H1 (cell line): ENCODE measurements at regions not wholly inside any gene's neighbourhood (a gene's known extent, or its start where the extent isn't known, plus 50 kb on each side); places are given as distances from the start of the nearest gene placed in this dataset.

Experiments
- CTCF ChIA-PET: fragments of 300-600 bp; sonication (Branson Sonifier 250); formaldehyde crosslinking; loops from one replicate; lab custom pipeline; 2021; ENCODE audit not compliant: partially characterized antibody; lab: Charles Lee
- POLR2A ChIA-PET: fragments of 300-600 bp; sonication (Branson Sonifier 250); formaldehyde crosslinking; loops from one replicate; lab custom pipeline; 2021; ENCODE audit warnings: inconsistent platforms; ENCODE audit not compliant: partially characterized antibody; lab: Charles Lee
- DNase-seq, 2 experiments: peaks; one replicate each; pipeline versions ENCODE4 v3.0.0 to v3.0.0-alpha.2; 2010 to 2022; ENCODE audit warnings: low spot score in 2 of 2, low read depth in 1 of 2, mixed read lengths in 1 of 2
- FAIRE-seq: peaks from 2 replicates; lab custom pipeline; 2011; peaks lifted over from hg19 to GRCh38; lab: Jason Lieb, UNC
- H2AFZ ChIP-seq: 2 replicates; pipeline ENCODE4 v1.8.1; 2012; ENCODE audit warnings: low read length, inconsistent platforms
- H2AK5ac ChIP-seq: 2 replicates; pipeline ENCODE4 v1.6.1; 2013; ENCODE audit warnings: low read depth, low read length
- H2BK120ac ChIP-seq: replicated peaks from 2 replicates; pipeline ENCODE3; 2013; ENCODE audit warnings: low read depth, low read length, inconsistent platforms
- H2BK12ac ChIP-seq: 2 replicates; pipeline ENCODE4 v1.6.1; 2013; ENCODE audit warnings: low read depth, low read length
- H2BK15ac ChIP-seq: 2 replicates; pipeline ENCODE4 v1.6.1; 2013; ENCODE audit warnings: low read length
- H2BK20ac ChIP-seq: 2 replicates; pipeline ENCODE4 v1.6.1; 2013; ENCODE audit warnings: low read length
- H2BK5ac ChIP-seq: 2 replicates; pipeline ENCODE4 v1.6.1; 2013; ENCODE audit warnings: low read depth, low read length
- H3K14ac ChIP-seq: 2 replicates; pipeline ENCODE4 v1.6.1; 2013; ENCODE audit warnings: inconsistent platforms; ENCODE audit not compliant: insufficient read length
- H3K18ac ChIP-seq: 2 replicates; pipeline ENCODE4 v1.6.1; 2013; ENCODE audit warnings: low read length; ENCODE audit errors: extremely low read depth
- H3K23ac ChIP-seq: 2 replicates; pipeline ENCODE4 v1.6.1; 2013; ENCODE audit warnings: inconsistent platforms; ENCODE audit not compliant: insufficient read length
- H3K23me2 ChIP-seq: 2 replicates; pipeline ENCODE4 v1.6.1; 2013; ENCODE audit warnings: low read depth, low read length
- H3K27ac ChIP-seq: 2 replicates; pipeline ENCODE4 v1.6.1; 2011; ENCODE audit warnings: low read depth, low read length, inconsistent platforms
- H3K27me3 ChIP-seq, 4 experiments: replicated peaks in 1 of 4; 1 replicate in 1 of 4; 2 replicates in 3 of 4; pipeline versions ENCODE4 v1.6.1 to v1.8.1; 2011 to 2013; ENCODE audit warnings: low read length in 3 of 4, mild to moderate bottlenecking in 3 of 4, inconsistent platforms in 2 of 4, mixed read lengths in 2 of 4, moderate library complexity in 1 of 4; ENCODE audit not compliant: control insufficient read depth in 3 of 4, insufficient read depth in 3 of 4; ENCODE audit errors: extremely low read depth in 1 of 4
- H3K36me3 ChIP-seq, 4 experiments: 2 replicates each; pipeline versions ENCODE4 v1.6.1 to v1.8.1; 2011 to 2013; ENCODE audit warnings: mild to moderate bottlenecking in 4 of 4, low read length in 3 of 4, moderate library complexity in 2 of 4, control low read depth in 1 of 4, inconsistent platforms in 1 of 4; ENCODE audit not compliant: insufficient read depth in 4 of 4, control insufficient read depth in 2 of 4
- H3K4ac ChIP-seq: replicated peaks from 2 replicates; pipeline ENCODE3; 2013; ENCODE audit warnings: low read length, low read depth, mixed read lengths, inconsistent platforms; ENCODE audit not compliant: insufficient read length
- H3K4me1 ChIP-seq, 4 experiments: replicated peaks in 1 of 4; 1 replicate in 1 of 4; 2 replicates in 3 of 4; pipeline versions ENCODE4 v1.6.1 to v1.8.1; 2011 to 2013; ENCODE audit warnings: low read length in 3 of 4, inconsistent platforms in 2 of 4, mixed read lengths in 1 of 4; ENCODE audit not compliant: insufficient read depth in 4 of 4, control insufficient read depth in 3 of 4
- H3K4me2 ChIP-seq, 2 experiments: 2 replicates each; pipeline versions ENCODE4 v1.6.1 to v1.8.1; 2011 to 2013; ENCODE audit warnings: low read depth in 2 of 2, low read length in 2 of 2, control low read depth in 1 of 2, inconsistent platforms in 1 of 2, mild to moderate bottlenecking in 1 of 2; ENCODE audit not compliant: insufficient read depth in 1 of 2
- H3K4me3 ChIP-seq, 4 experiments: fragments of 200-600, 300-600 bp in 1 of 4; sonication (generic), shearing (Covaris generic), sonication (Bioruptor Twin) in 1 of 4; 2 replicates each; pipeline versions ENCODE4 v1.5.1 to v1.8.1; 2011 to 2016; ENCODE audit warnings: low read length in 4 of 4, low read depth in 3 of 4, control low read depth in 2 of 4, inconsistent platforms in 2 of 4, mild to moderate bottlenecking in 2 of 4, mixed read lengths in 1 of 4, moderate library complexity in 1 of 4; ENCODE audit not compliant: insufficient read depth in 2 of 4; ENCODE audit errors: extremely low read depth in 1 of 4
- H3K56ac ChIP-seq: replicated peaks from 2 replicates; pipeline ENCODE3; 2013; ENCODE audit warnings: low read depth, mild to moderate bottlenecking, mixed read lengths, low read length, inconsistent platforms; ENCODE audit not compliant: insufficient read length
- H3K79me1 ChIP-seq: 2 replicates; pipeline ENCODE4 v1.6.1; 2013; ENCODE audit warnings: low read depth, low read length, control low read depth
- H3K79me2 ChIP-seq, 2 experiments: 2 replicates each; pipeline versions ENCODE4 v1.6.1 to v1.8.1; 2012 to 2013; ENCODE audit warnings: low read length in 2 of 2, mild to moderate bottlenecking in 2 of 2, inconsistent platforms in 1 of 2; ENCODE audit not compliant: insufficient read depth in 2 of 2, control insufficient read depth in 1 of 2
- H3K9ac ChIP-seq, 4 experiments: replicated peaks in 1 of 4; 1 replicate in 1 of 4; 2 replicates in 3 of 4; pipeline versions ENCODE4 v1.6.1 to v1.8.1; 2011 to 2013; ENCODE audit warnings: low read depth in 3 of 4, low read length in 3 of 4, control low read depth in 2 of 4, mild to moderate bottlenecking in 2 of 4, moderate library complexity in 2 of 4, inconsistent platforms in 1 of 4; ENCODE audit errors: extremely low read depth in 1 of 4
- H3K9me3 ChIP-seq, 2 experiments: 2 replicates each; pipeline versions ENCODE4 v1.6.1 to v1.8.1; 2012 to 2013; ENCODE audit warnings: mild to moderate bottlenecking in 2 of 2, moderate library complexity in 2 of 2, control low read depth in 1 of 2, inconsistent platforms in 1 of 2, low read depth in 1 of 2, low read length in 1 of 2, mixed read lengths in 1 of 2; ENCODE audit not compliant: insufficient read depth in 2 of 2
- H4K20me1 ChIP-seq, 2 experiments: replicated peaks in 1 of 2; 2 replicates each; pipeline versions ENCODE3 to v1.8.1; 2011 to 2013; ENCODE audit warnings: inconsistent platforms in 2 of 2, low read length in 2 of 2, mild to moderate bottlenecking in 1 of 2; ENCODE audit not compliant: insufficient read depth in 2 of 2, control insufficient read depth in 1 of 2
- H4K5ac ChIP-seq: 2 replicates; pipeline ENCODE4 v1.6.1; 2013; ENCODE audit warnings: low read length, low read depth, mixed read lengths, inconsistent platforms; ENCODE audit not compliant: insufficient read length
- H4K8ac ChIP-seq: 2 replicates; pipeline ENCODE4 v1.8.0; 2013; ENCODE audit warnings: mild to moderate bottlenecking, moderate library complexity, low read length, inconsistent platforms; ENCODE audit not compliant: insufficient read depth; ENCODE audit errors: extremely low read depth
- H4K91ac ChIP-seq: replicated peaks from 2 replicates; pipeline ENCODE3; 2013; ENCODE audit warnings: low read length, mixed read lengths, inconsistent platforms; ENCODE audit not compliant: insufficient read length
- CEBPB ChIP-seq: IDR thresholded peaks from 2 replicates; pipeline ENCODE4 v1.6.1; 2012; ENCODE audit warnings: low read depth, low read length
- CREB1 ChIP-seq: IDR thresholded peaks from 2 replicates; pipeline ENCODE4 v1.6.1; 2012; ENCODE audit warnings: inconsistent platforms
- WGBS, 2 experiments: shearing (Covaris generic) in 1 of 2; methylation state at CpG; one replicate each; pipeline versions ENCODE4 v1.1.6 to v1.1.7; 2013 to 2015; ENCODE audit warnings: low lambda C conversion rate in 2 of 2, mixed read lengths in 2 of 2, inconsistent platforms in 1 of 2, low coverage in 1 of 2, missing lambda C conversion rate in 1 of 2; ENCODE audit not compliant: insufficient replicate concordance in 2 of 2, insufficient coverage in 1 of 2, insufficient read length in 1 of 2; ENCODE audit errors: extremely low coverage in 1 of 2, missing lambda C conversion rate in 1 of 2; 5-methylcytosine and 5-hydroxymethylcytosine counted together

- TF ChIP-seq CREB1 (no peak), CEBPB (peak; percentile 45; the same call in 1 of the 2 replicates)
- TF ChIP-seq, all 59 proteins: peak for 1
- Histone ChIP-seq H4K20me1 (no peaks in the 10 kb centered on the region), H3K79me2 (no peaks in the 10 kb centered on the region), H3K4me1 (no peaks in the 10 kb centered on the region), H3K23me2 (no peaks in the 10 kb centered on the region), H2BK120ac (no peak overlapping the region), H2BK15ac (no peak overlapping the region), H4K8ac (no peak overlapping the region), H4K91ac (no peak overlapping the region), H3K4me2 (no peak overlapping the region), H3K27me3 (no peaks in the 10 kb centered on the region), H3K56ac (no peak overlapping the region), H3K4me3 (no peak overlapping the region), H3K27ac (no peak overlapping the region), H3K4ac (no peak overlapping the region), H4K5ac (no peak overlapping the region), H2BK20ac (no peak overlapping the region), H2AFZ (no peak overlapping the region), H3K79me1 (no peaks in the 10 kb centered on the region), H2BK5ac (no peak overlapping the region), H3K9me3 (no peaks in the 10 kb centered on the region), H3K23ac (no peak overlapping the region), H2AK5ac (no peak overlapping the region), H3K9ac (no peak overlapping the region), H3K18ac (no peak overlapping the region), H2BK12ac (no peak overlapping the region), H3K14ac (no peak overlapping the region), H3K36me3 (no peaks in the 10 kb centered on the region)
- FAIRE-seq (no peak), DNase-seq (no peak)
- POLR2A ChIA-PET, result no interaction called here
- WGBS, 2 experiments, result 79% methylated on average over 4 of the region's 4 CpGs; no CpG with 5 or more reads in 1 of the 2 experiments
- CTCF ChIA-PET, result no interaction called here
These were observed 121.9 kb upstream of the POU1F1 start for GRCh38 chr3:87398168-87398801.
